Chondrocyte (in vitro differentiated cells): ENCODE measurements at regions not wholly inside any gene's neighbourhood (a gene's known extent, or its start where the extent isn't known, plus 50 kb on each side); places are given as distances from the start of the nearest gene placed in this dataset.

ENCODE experiments used
- DNase-seq: peaks from one replicate; pipeline ENCODE4 v3.0.0; 2021; ENCODE audit warnings: mixed read lengths, low spot score
- H3K27ac Mint-ChIP-seq: one replicate; pipeline ENCODE4 v1.8.0; 2021; ENCODE audit warnings: mild to moderate bottlenecking, moderate library complexity, mixed read lengths; ENCODE audit not compliant: unreplicated experiment
- H3K27me3 Mint-ChIP-seq: 2 replicates; pipeline ENCODE4 v1.8.0; 2021; ENCODE audit warnings: low read depth, mixed read lengths
- H3K36me3 Mint-ChIP-seq: 2 replicates; pipeline ENCODE4 v1.8.0; 2021; ENCODE audit warnings: low read depth, mixed read lengths
- H3K4me1 Mint-ChIP-seq: 2 replicates; pipeline ENCODE4 v1.8.0; 2021; ENCODE audit warnings: low read depth, mild to moderate bottlenecking, mixed read lengths
- H3K4me3 Mint-ChIP-seq: one replicate; pipeline ENCODE4 v1.8.0; 2021; ENCODE audit warnings: mild to moderate bottlenecking, moderate library complexity, mixed read lengths; ENCODE audit not compliant: unreplicated experiment
- H3K9me3 Mint-ChIP-seq: 2 replicates; pipeline ENCODE4 v1.8.0; 2021; ENCODE audit warnings: low read depth, mixed read lengths
- TF ChIP-seq, protein P1 (sequence below): fragments of 200-600 bp; sonication (generic); IDR thresholded peaks from 2 replicates; pipeline ENCODE4 v1.5.0; 2021; ENCODE audit warnings: antibody characterized with exemption, mild to moderate bottlenecking, moderate library complexity

- no peak overlapping the region for H3K27ac Mint-ChIP-seq
- no peaks in the 10 kb centered on the region for H3K27me3 Mint-ChIP-seq
- H3K36me3 Mint-ChIP-seq = peaks cover 9% of the 10 kb centered on the region
- no peak overlapping the region for H3K4me3 Mint-ChIP-seq
- TF ChIP-seq, protein P1, sequence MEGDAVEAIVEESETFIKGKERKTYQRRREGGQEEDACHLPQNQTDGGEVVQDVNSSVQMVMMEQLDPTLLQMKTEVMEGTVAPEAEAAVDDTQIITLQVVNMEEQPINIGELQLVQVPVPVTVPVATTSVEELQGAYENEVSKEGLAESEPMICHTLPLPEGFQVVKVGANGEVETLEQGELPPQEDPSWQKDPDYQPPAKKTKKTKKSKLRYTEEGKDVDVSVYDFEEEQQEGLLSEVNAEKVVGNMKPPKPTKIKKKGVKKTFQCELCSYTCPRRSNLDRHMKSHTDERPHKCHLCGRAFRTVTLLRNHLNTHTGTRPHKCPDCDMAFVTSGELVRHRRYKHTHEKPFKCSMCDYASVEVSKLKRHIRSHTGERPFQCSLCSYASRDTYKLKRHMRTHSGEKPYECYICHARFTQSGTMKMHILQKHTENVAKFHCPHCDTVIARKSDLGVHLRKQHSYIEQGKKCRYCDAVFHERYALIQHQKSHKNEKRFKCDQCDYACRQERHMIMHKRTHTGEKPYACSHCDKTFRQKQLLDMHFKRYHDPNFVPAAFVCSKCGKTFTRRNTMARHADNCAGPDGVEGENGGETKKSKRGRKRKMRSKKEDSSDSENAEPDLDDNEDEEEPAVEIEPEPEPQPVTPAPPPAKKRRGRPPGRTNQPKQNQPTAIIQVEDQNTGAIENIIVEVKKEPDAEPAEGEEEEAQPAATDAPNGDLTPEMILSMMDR = no peak
- peaks cover 7% of the 10 kb centered on the region for H3K4me1 Mint-ChIP-seq
- peaks cover 17% of the 10 kb centered on the region for H3K9me3 Mint-ChIP-seq
- DNase-seq = no peak
Observed at GRCh38 chr5:125257997-125258396, 511.6 kb upstream of the ZNF608 start.

DNA sequence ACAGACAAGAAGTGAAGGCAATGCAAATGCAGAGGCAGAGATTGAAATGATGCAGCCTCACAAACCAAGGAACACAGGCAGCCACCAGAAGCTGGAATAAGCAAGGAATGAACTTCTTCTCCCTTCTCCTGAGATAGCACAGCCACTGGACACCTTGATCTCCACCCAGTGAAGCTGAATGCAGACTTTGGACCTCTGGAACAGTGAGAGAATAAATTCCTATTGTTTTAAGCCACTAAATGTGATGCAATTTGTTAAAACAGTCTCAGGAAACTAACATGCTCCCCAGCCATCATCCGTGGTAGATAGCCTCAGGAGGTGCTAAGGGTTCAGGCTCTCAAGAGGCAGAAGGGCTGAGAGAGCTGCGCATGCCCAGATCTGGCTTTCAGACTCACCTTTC, 512.2 kb upstream of the ZNF608 start:
- Mint-ChIP-seq H3K9me3 (peaks cover 17% of the 10 kb centered on the region), H3K4me3 (no peak overlapping the region), H3K27ac (no peak overlapping the region), H3K36me3 (peaks cover 9% of the 10 kb centered on the region), H3K4me1 (peaks cover 7% of the 10 kb centered on the region), H3K27me3 (no peaks in the 10 kb centered on the region)
- TF ChIP-seq, protein P1 = no peak
- DNase-seq = no peak

- Mint-ChIP-seq H3K4me3 (no peak overlapping the region), H3K27ac (no peak overlapping the region), H3K9me3 (peaks cover 7% of the 10 kb centered on the region), H3K4me1 (peaks cover 7% of the 10 kb centered on the region), H3K36me3 (peaks cover 1% of the 10 kb centered on the region), H3K27me3 (no peaks in the 10 kb centered on the region)
- DNase-seq = no peak
- TF ChIP-seq, protein P1 = no peak
Observed at GRCh38 chr5:125261505-125262250, 515.2 kb upstream of the ZNF608 start.

GRCh38 chr5:125262782-125263181, 516.3 kb upstream of the ZNF608 start:
- Mint-ChIP-seq H3K36me3 (peaks cover 1% of the 10 kb centered on the region), H3K27me3 (no peaks in the 10 kb centered on the region), H3K4me1 (no peaks in the 10 kb centered on the region), H3K9me3 (peaks cover 7% of the 10 kb centered on the region), H3K27ac (no peak overlapping the region), H3K4me3 (no peak overlapping the region)
- TF ChIP-seq, protein P1 = no peak
- DNase-seq = no peak

DNA sequence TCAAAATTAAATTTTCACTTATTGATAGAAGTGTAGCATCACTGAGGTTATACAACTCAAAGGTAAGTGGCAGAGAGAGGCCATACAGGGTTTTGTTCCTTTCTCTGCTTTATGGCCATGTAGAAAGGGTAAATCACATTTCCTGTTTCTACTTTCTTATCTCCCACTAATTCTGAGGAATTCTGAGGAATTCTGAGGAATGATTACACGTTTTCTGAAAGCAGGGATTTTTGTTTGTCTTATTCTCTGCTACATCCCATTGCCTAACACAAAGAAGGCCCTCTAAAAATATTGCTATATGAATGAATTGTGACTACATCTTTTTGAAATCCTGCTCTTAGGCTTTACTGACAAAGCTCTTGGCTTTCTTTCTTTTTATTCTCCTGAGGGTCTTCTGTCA, 516.9 kb upstream of the ZNF608 start:
- H3K4me1 Mint-ChIP-seq = no peaks in the 10 kb centered on the region
- no peak overlapping the region for H3K27ac Mint-ChIP-seq

More for the DNA sequence above, 516.9 kb upstream of the ZNF608 start:
- H3K9me3 Mint-ChIP-seq = peaks cover 7% of the 10 kb centered on the region
- no peak for DNase-seq
- peaks cover 1% of the 10 kb centered on the region for H3K36me3 Mint-ChIP-seq
- TF ChIP-seq, protein P1 = no peak
- H3K4me3 Mint-ChIP-seq = no peak overlapping the region
- H3K27me3 Mint-ChIP-seq = no peaks in the 10 kb centered on the region
